Nephron progenitor cell (in vitro differentiated cells): ENCODE measurements at regions not wholly inside any gene's neighbourhood (a gene's known extent, or its start where the extent isn't known, plus 50 kb on each side); places are given as distances from the start of the nearest gene placed in this dataset.

Experiments
- DNase-seq: peaks from one replicate; pipeline ENCODE4 v3.0.0; 2021
- H3K27ac Mint-ChIP-seq: 2 replicates; pipeline ENCODE4 v1.8.0; 2021; ENCODE audit warnings: mild to moderate bottlenecking, moderate library complexity, mixed read lengths
- H3K27me3 Mint-ChIP-seq: 2 replicates; pipeline ENCODE4 v1.8.0; 2021; ENCODE audit warnings: mild to moderate bottlenecking, low read depth, mixed read lengths; ENCODE audit not compliant: poor library complexity
- H3K36me3 Mint-ChIP-seq: 2 replicates; pipeline ENCODE4 v1.8.0; 2021; ENCODE audit warnings: low read depth, mixed read lengths
- H3K4me1 Mint-ChIP-seq: 2 replicates; pipeline ENCODE4 v1.8.0; 2021; ENCODE audit warnings: mixed read lengths
- H3K4me3 Mint-ChIP-seq: 2 replicates; pipeline ENCODE4 v1.8.0; 2021; ENCODE audit warnings: mild to moderate bottlenecking, moderate library complexity, mixed read lengths
- H3K9me3 Mint-ChIP-seq: 2 replicates; pipeline ENCODE4 v1.8.0; 2021; ENCODE audit warnings: mild to moderate bottlenecking, moderate library complexity, mixed read lengths
- CTCF ChIP-seq: fragments of 200-600 bp; sonication (generic); IDR thresholded peaks from 2 replicates; pipeline ENCODE4 v1.5.0; 2021; ENCODE audit warnings: antibody characterized with exemption

- Mint-ChIP-seq H3K4me3 (peak overlapping the region; percentile 42), H3K4me1 (peaks cover 27% of the 10 kb centered on the region), H3K9me3 (no peaks in the 10 kb centered on the region), H3K36me3 (no peaks in the 10 kb centered on the region), H3K27ac (peak overlapping the region; percentile 35), H3K27me3 (peaks cover 22% of the 10 kb centered on the region)
- TF ChIP-seq CTCF = no peak
- no peak for DNase-seq
Measured at GRCh38 chr3:184635774-184636173, 74.2 kb downstream of the EPHB3 start.

GRCh38 chr3:184635126-184635525, 73.5 kb downstream of the EPHB3 start:
- Mint-ChIP-seq H3K9me3 (no peaks in the 10 kb centered on the region), H3K36me3 (no peaks in the 10 kb centered on the region), H3K27ac (peak overlapping the region; percentile 35), H3K4me1 (peaks cover 34% of the 10 kb centered on the region), H3K27me3 (peaks cover 24% of the 10 kb centered on the region), H3K4me3 (peak overlapping the region; percentile 42)
- DNase-seq = no peak
- no peak for TF ChIP-seq CTCF

- no peaks in the 10 kb centered on the region for H3K9me3 Mint-ChIP-seq
- peaks cover 26% of the 10 kb centered on the region for H3K27me3 Mint-ChIP-seq
- H3K4me3 Mint-ChIP-seq = no peak overlapping the region
- TF ChIP-seq CTCF = no peak
- no peaks in the 10 kb centered on the region for H3K36me3 Mint-ChIP-seq
- peaks cover 53% of the 10 kb centered on the region for H3K4me1 Mint-ChIP-seq
- no peak for DNase-seq
- H3K27ac Mint-ChIP-seq = peak overlapping the region; percentile 74
Measured at GRCh38 chr3:184633237-184633579, 71.6 kb downstream of the EPHB3 start.

GRCh38 chr3:184632551-184633236, 71.1 kb downstream of the EPHB3 start:
- Mint-ChIP-seq H3K9me3 (no peaks in the 10 kb centered on the region), H3K27me3 (peaks cover 26% of the 10 kb centered on the region), H3K27ac (peak overlapping the region; percentile 82), H3K4me1 (peaks cover 58% of the 10 kb centered on the region), H3K36me3 (no peaks in the 10 kb centered on the region), H3K4me3 (no peak overlapping the region)
- no peak for TF ChIP-seq CTCF
- DNase-seq = no peak
